HEK293 (cell line): ENCODE measurements at regions not wholly inside any gene's neighbourhood (a gene's known extent, or its start where the extent isn't known, plus 50 kb on each side); places are given as distances from the start of the nearest gene placed in this dataset.
A peak's percentile ranks its signal among the peaks of the same experiment; 100 is the strongest.
"Not testable (repeated sequence)": the region's sequence is repeated elsewhere in the genome, so short reads cannot be mapped to it uniquely, and the experiment has no call there.

Source experiments
- CTCF ChIA-PET: fragments of 350-600 bp; formaldehyde crosslinking; extraction: SDS; loops from one replicate; lab custom pipeline; 2021; ENCODE audit warnings: antibody characterized with exemption; lab: Yijun Ruan, JAX
- POLR2A ChIA-PET: fragments of 300-600 bp; formaldehyde crosslinking; extraction: SDS; loops from one replicate; lab custom pipeline; 2020; ENCODE audit warnings: antibody characterized with exemption, inconsistent platforms; lab: Yijun Ruan, JAX
- H3K27ac ChIP-seq: fragments of 200-500 bp; sonication (Bioruptor generic); 2 replicates; pipeline ENCODE4 v1.5.1; 2014; ENCODE audit warnings: low read depth, low read length, control low read depth, inconsistent platforms; ENCODE audit errors: extremely low read depth
- H3K36me3 ChIP-seq, 2 experiments: fragments of 200-500 bp in 1 of 2; sonication (Bioruptor generic) in 1 of 2; 1 replicate in 1 of 2; 2 replicates in 1 of 2; pipeline ENCODE4 v1.5.1; 2014 to 2017; ENCODE audit warnings: inconsistent platforms in 2 of 2, low read length in 2 of 2; ENCODE audit not compliant: control insufficient read depth in 2 of 2, insufficient read depth in 1 of 2
- H3K4me1 ChIP-seq: fragments of 200-500 bp; sonication (Bioruptor generic); 2 replicates; pipeline ENCODE4 v1.5.1; 2014; ENCODE audit warnings: mild to moderate bottlenecking, low read length, inconsistent platforms; ENCODE audit not compliant: control insufficient read depth, insufficient read depth
- H3K4me3 ChIP-seq: 2 replicates; pipeline ENCODE4 v1.5.1; 2011; ENCODE audit warnings: low read depth, mild to moderate bottlenecking, control low read depth, low read length, moderate library complexity
- H3K9me3 ChIP-seq: fragments of 200-500 bp; sonication (Bioruptor generic); 2 replicates; pipeline ENCODE4 v1.5.1; 2014; ENCODE audit warnings: low read depth, low read length, inconsistent platforms; ENCODE audit not compliant: control insufficient read depth, insufficient read depth
- HOXD13 ChIP-seq: sonication (generic); formaldehyde crosslinking; IDR thresholded peaks from 2 replicates; pipeline ENCODE4 v1.8.0; 2022; ENCODE audit warnings: missing genetic modification reagents, borderline replicate concordance
- IKZF3 ChIP-seq: fragments of 450-650 bp; IDR thresholded peaks from 2 replicates; pipeline ENCODE4 v1.5.0; 2018; ENCODE audit warnings: missing biosample characterization, mild to moderate bottlenecking, missing genetic modification characterization, moderate library complexity
- KLF16 ChIP-seq: fragments of 450-650 bp; formaldehyde crosslinking; IDR thresholded peaks from 2 replicates; pipeline ENCODE4 v1.5.1; 2017; ENCODE audit warnings: missing biosample characterization, missing genetic modification characterization
- RBAK ChIP-seq: fragments of 450-650 bp; formaldehyde crosslinking; IDR thresholded peaks from 2 replicates; pipeline ENCODE4 v1.5.1; 2016; ENCODE audit warnings: missing biosample characterization, missing genetic modification characterization
- SCRT1 ChIP-seq: fragments of 450-650 bp; formaldehyde crosslinking; IDR thresholded peaks from 2 replicates; pipeline ENCODE4 v1.5.1; 2016; ENCODE audit warnings: missing biosample characterization, missing genetic modification characterization, borderline replicate concordance
- SCRT2 ChIP-seq: fragments of 450-650 bp; formaldehyde crosslinking; IDR thresholded peaks from 2 replicates; pipeline ENCODE4 v1.5.1; 2016; ENCODE audit warnings: missing biosample characterization, missing genetic modification characterization
- ZFP3 ChIP-seq: fragments of 450-650 bp; formaldehyde crosslinking; IDR thresholded peaks from 2 replicates; pipeline ENCODE4 v1.5.1; 2016; ENCODE audit warnings: low read depth, missing biosample characterization, missing genetic modification characterization
- ZNF112 ChIP-seq: fragments of 450-650 bp; formaldehyde crosslinking; IDR thresholded peaks from 2 replicates; pipeline ENCODE4 v1.5.0; 2017; ENCODE audit warnings: missing biosample characterization, missing genetic modification characterization
- ZNF146 ChIP-seq: fragments of 450-650 bp; formaldehyde crosslinking; IDR thresholded peaks from 2 replicates; pipeline ENCODE4 v1.5.1; 2016; ENCODE audit warnings: missing biosample characterization, missing genetic modification characterization
- ZNF660 ChIP-seq: fragments of 450-650 bp; IDR thresholded peaks from 2 replicates; pipeline ENCODE4 v1.5.1; 2018; ENCODE audit warnings: missing biosample characterization, mild to moderate bottlenecking, missing genetic modification characterization
- TF ChIP-seq, protein P1 (sequence below): fragments of 450-650 bp; formaldehyde crosslinking; IDR thresholded peaks from 2 replicates; pipeline ENCODE4 v1.5.1; 2016; ENCODE audit warnings: missing biosample characterization, missing genetic modification characterization
- TF ChIP-seq, protein P2 (sequence below): fragments of 450-650 bp; formaldehyde crosslinking; conservative IDR thresholded peaks from 2 replicates; pipeline ENCODE4 v1.5.1; 2016; ENCODE audit warnings: low read depth, missing biosample characterization, missing genetic modification characterization
- TF ChIP-seq, protein P3 (sequence below): fragments of 450-650 bp; formaldehyde crosslinking; IDR thresholded peaks from 2 replicates; pipeline ENCODE4 v1.5.1; 2016; ENCODE audit warnings: missing biosample characterization, missing genetic modification characterization
- TF ChIP-seq, protein P4 (sequence below): fragments of 450-650 bp; formaldehyde crosslinking; IDR thresholded peaks from 2 replicates; pipeline ENCODE4 v1.5.1; 2016; ENCODE audit warnings: missing biosample characterization, missing genetic modification characterization, borderline replicate concordance

DNA sequence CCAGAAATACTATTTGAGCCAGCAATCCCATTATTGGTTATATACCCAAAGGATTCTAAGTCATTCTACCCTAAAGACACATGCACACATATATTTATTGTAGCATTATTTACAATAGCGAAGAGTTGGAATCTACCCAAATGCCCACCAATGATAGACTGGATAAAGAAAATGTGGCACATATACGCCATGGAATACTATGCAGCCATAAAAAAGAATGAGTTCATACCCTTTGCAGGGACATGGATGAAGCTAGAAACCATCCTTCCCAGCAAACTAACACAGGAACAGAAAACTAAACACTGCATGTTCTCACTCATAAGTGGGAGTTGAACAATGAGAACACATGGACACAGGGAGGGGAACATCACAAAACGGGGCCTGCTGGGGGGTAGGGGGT, 125.5 kb upstream of the EPB41L4A start:
- H3K27ac ChIP-seq, H3K9me3 ChIP-seq, H3K4me1 ChIP-seq, H3K36me3 ChIP-seq, H3K4me3 ChIP-seq: not testable (repeated sequence)
- ChIA-PET POLR2A (interaction anchor here (0.6 kb wide), 1 partner anchor 12 kb away, joined by 3 read pairs; no protein-coding TSS in a partner anchor), CTCF (interaction anchor here (1.3 to 15.0 kb wide), 2 partner anchors 8 to 214 kb away, joined by 3 to 138 read pairs; no protein-coding TSS in a partner anchor)
- peak; percentile 56 for TF ChIP-seq ZNF146 (tag by site-specific recombination)

DNA sequence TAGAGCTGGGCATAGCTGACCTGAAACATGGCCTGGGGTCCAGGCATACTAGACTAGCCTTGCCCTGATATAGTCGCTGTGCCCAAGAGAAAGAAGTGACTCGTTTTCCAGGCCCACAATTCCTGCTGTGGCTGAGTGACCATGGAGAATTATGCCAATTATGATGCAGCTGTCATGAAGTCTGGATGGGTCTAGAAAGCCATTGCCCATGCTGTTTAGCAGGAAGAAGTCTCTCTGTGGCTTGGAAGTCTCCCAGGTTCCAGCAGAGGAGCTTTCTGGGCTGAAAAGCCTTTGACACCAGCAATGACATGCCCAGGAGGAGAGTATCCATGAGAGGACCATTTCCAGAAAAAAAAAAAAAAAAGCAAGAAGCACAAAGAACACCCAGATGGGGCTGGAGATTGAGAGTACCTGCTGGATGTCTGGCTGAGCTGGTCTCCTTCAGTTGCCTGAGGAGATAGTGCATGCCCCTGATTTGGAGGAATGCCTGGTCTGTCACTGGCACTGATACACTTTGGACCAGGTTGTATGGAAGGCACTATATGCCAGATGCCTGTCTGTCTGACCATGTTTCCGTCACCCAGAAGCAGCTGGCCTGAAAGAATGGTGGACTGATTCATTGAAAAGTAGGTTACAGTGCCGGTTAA, 128.0 kb upstream of the EPB41L4A start:
- Histone ChIP-seq H3K9me3 (no peaks in the 10 kb centered on the region), H3K4me1 (no peaks in the 10 kb centered on the region), H3K27ac (no peak overlapping the region), H3K4me3 (no peak overlapping the region), H3K36me3 (no peaks in the 10 kb centered on the region)
- CTCF ChIA-PET, result interaction anchor here (0.6 to 15.0 kb wide), 7 partner anchors 16 to 369 kb away, joined by 3 to 138 read pairs (median 5); no protein-coding TSS in a partner anchor
- TF ChIP-seq, protein P1, sequence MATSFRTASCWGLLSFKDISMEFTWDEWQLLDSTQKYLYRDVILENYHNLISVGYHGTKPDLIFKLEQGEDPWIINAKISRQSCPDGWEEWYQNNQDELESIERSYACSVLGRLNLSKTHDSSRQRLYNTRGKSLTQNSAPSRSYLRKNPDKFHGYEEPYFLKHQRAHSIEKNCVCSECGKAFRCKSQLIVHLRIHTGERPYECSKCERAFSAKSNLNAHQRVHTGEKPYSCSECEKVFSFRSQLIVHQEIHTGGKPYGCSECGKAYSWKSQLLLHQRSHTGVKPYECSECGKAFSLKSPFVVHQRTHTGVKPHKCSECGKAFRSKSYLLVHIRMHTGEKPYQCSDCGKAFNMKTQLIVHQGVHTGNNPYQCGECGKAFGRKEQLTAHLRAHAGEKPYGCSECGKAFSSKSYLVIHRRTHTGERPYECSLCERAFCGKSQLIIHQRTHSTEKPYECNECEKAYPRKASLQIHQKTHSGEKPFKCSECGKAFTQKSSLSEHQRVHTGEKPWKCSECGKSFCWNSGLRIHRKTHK (tag by site-specific recombination), result no peak
- TF ChIP-seq ZNF112 (no peak), HOXD13 (CRISPR knock-in tag) (no peak), ZFP3 (tag by site-specific recombination) (no peak), KLF16 (tag by site-specific recombination) (no peak)
- TF ChIP-seq, protein P2, sequence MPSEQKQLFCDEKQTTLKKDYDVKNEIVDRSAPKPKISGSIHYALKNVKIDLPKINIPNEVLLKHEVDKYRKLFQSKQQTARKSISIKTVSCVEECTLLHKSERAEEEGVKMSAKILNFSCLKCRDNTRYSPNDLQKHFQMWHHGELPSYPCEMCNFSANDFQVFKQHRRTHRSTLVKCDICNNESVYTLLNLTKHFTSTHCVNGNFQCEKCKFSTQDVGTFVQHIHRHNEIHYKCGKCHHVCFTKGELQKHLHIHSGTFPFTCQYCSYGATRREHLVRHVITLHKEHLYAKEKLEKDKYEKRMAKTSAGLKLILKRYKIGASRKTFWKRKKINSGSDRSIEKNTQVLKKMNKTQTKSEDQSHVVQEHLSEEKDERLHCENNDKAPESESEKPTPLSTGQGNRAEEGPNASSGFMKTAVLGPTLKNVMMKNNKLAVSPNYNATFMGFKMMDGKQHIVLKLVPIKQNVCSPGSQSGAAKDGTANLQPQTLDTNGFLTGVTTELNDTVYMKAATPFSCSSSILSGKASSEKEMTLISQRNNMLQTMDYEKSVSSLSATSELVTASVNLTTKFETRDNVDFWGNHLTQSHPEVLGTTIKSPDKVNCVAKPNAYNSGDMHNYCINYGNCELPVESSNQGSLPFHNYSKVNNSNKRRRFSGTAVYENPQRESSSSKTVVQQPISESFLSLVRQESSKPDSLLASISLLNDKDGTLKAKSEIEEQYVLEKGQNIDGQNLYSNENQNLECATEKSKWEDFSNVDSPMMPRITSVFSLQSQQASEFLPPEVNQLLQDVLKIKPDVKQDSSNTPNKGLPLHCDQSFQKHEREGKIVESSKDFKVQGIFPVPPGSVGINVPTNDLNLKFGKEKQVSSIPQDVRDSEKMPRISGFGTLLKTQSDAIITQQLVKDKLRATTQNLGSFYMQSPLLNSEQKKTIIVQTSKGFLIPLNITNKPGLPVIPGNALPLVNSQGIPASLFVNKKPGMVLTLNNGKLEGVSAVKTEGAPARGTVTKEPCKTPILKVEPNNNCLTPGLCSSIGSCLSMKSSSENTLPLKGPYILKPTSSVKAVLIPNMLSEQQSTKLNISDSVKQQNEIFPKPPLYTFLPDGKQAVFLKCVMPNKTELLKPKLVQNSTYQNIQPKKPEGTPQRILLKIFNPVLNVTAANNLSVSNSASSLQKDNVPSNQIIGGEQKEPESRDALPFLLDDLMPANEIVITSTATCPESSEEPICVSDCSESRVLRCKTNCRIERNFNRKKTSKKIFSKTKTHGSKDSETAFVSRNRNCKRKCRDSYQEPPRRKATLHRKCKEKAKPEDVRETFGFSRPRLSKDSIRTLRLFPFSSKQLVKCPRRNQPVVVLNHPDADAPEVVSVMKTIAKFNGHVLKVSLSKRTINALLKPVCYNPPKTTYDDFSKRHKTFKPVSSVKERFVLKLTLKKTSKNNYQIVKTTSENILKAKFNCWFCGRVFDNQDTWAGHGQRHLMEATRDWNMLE, result no peak
- TF ChIP-seq, protein P3, sequence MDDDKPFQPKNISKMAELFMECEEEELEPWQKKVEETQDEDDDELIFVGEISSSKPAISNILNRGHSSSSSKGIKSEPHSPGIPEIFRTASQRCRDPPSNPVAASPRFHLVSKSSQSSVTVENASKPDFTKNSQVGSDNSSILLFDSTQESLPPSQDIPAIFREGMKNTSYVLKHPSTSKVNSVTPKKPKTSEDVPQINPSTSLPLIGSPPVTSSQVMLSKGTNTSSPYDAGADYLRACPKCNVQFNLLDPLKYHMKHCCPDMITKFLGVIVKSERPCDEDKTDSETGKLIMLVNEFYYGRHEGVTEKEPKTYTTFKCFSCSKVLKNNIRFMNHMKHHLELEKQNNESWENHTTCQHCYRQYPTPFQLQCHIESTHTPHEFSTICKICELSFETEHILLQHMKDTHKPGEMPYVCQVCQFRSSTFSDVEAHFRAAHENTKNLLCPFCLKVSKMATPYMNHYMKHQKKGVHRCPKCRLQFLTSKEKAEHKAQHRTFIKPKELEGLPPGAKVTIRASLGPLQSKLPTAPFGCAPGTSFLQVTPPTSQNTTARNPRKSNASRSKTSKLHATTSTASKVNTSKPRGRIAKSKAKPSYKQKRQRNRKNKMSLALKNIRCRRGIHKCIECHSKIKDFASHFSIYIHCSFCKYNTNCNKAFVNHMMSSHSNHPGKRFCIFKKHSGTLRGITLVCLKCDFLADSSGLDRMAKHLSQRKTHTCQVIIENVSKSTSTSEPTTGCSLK, result no peak
- POLR2A ChIA-PET, result no interaction called here

DNA sequence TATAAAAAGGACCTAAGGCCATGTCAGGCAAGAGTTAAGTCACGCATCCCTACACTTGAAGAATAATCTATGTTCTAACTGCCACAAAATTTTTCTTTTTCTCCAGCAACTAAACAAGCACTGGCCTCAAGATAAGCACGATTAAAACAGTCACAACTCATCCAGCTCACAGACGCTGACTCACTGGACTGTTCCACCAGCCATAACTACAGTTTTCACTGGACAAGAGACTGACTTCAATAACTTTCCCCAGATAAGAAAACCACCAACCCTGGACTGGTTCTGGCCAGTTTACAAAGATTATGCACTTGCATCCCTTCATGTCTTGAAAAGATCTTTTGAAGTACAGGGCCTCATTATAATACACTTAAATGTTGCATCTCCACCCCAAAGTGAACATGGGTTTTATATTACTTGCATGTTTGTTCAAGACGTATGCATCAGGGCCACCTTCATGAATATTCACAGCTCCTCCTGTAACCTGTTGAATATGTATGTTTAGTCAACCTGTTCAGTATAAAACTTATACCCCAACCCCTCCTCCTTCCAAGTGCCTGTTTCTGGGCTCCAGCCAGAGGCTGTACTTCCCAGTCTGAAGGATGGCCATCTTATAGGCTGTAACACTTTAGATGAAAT, 129.3 kb upstream of the EPB41L4A start:
- ChIA-PET POLR2A (no interaction called here), CTCF (interaction anchor here (0.8 to 15.0 kb wide), 4 partner anchors 39 to 300 kb away, joined by 3 to 138 read pairs (median 32); no protein-coding TSS in a partner anchor)
- Histone ChIP-seq H3K36me3 (no peaks in the 10 kb centered on the region), H3K27ac (no peak overlapping the region), H3K4me3 (no peak overlapping the region), H3K4me1 (no peaks in the 10 kb centered on the region), H3K9me3 (no peaks in the 10 kb centered on the region)
- 0 out of 2 replicates have a peak, but pooled peaks have one; percentile 39 for TF ChIP-seq SCRT1 (tag by site-specific recombination)
- TF ChIP-seq SCRT2 (tag by site-specific recombination), result peak; percentile 78
- TF ChIP-seq IKZF3, result no peak
- TF ChIP-seq, protein P4, sequence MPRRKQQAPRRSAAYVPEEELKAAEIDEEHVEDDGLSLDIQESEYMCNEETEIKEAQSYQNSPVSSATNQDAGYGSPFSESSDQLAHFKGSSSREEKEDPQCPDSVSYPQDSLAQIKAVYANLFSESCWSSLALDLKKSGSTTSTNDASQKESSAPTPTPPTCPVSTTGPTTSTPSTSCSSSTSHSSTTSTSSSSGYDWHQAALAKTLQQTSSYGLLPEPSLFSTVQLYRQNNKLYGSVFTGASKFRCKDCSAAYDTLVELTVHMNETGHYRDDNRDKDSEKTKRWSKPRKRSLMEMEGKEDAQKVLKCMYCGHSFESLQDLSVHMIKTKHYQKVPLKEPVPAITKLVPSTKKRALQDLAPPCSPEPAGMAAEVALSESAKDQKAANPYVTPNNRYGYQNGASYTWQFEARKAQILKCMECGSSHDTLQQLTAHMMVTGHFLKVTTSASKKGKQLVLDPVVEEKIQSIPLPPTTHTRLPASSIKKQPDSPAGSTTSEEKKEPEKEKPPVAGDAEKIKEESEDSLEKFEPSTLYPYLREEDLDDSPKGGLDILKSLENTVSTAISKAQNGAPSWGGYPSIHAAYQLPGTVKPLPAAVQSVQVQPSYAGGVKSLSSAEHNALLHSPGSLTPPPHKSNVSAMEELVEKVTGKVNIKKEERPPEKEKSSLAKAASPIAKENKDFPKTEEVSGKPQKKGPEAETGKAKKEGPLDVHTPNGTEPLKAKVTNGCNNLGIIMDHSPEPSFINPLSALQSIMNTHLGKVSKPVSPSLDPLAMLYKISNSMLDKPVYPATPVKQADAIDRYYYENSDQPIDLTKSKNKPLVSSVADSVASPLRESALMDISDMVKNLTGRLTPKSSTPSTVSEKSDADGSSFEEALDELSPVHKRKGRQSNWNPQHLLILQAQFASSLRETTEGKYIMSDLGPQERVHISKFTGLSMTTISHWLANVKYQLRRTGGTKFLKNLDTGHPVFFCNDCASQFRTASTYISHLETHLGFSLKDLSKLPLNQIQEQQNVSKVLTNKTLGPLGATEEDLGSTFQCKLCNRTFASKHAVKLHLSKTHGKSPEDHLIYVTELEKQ (tag by site-specific recombination), result no peak
- no peak for TF ChIP-seq RBAK (tag by site-specific recombination)
- TF ChIP-seq ZNF660 (tag by site-specific recombination), result no peak
